Nephron progenitor cell (in vitro differentiated cells): ENCODE measurements at regions not wholly inside any gene's neighbourhood (a gene's known extent, or its start where the extent isn't known, plus 50 kb on each side); places are given as distances from the start of the nearest gene placed in this dataset.

Experiments used
- DNase-seq: peaks from one replicate; pipeline ENCODE4 v3.0.0; 2021
- H3K27ac Mint-ChIP-seq: 2 replicates; pipeline ENCODE4 v1.8.0; 2021; ENCODE audit warnings: mild to moderate bottlenecking, moderate library complexity, mixed read lengths
- H3K27me3 Mint-ChIP-seq: 2 replicates; pipeline ENCODE4 v1.8.0; 2021; ENCODE audit warnings: mild to moderate bottlenecking, low read depth, mixed read lengths; ENCODE audit not compliant: poor library complexity
- H3K36me3 Mint-ChIP-seq: 2 replicates; pipeline ENCODE4 v1.8.0; 2021; ENCODE audit warnings: low read depth, mixed read lengths
- H3K4me1 Mint-ChIP-seq: 2 replicates; pipeline ENCODE4 v1.8.0; 2021; ENCODE audit warnings: mixed read lengths
- H3K4me3 Mint-ChIP-seq: 2 replicates; pipeline ENCODE4 v1.8.0; 2021; ENCODE audit warnings: mild to moderate bottlenecking, moderate library complexity, mixed read lengths
- H3K9me3 Mint-ChIP-seq: 2 replicates; pipeline ENCODE4 v1.8.0; 2021; ENCODE audit warnings: mild to moderate bottlenecking, moderate library complexity, mixed read lengths
- TF ChIP-seq, protein P1 (sequence below): fragments of 200-600 bp; sonication (generic); IDR thresholded peaks from 2 replicates; pipeline ENCODE4 v1.5.0; 2021; ENCODE audit warnings: antibody characterized with exemption

DNA sequence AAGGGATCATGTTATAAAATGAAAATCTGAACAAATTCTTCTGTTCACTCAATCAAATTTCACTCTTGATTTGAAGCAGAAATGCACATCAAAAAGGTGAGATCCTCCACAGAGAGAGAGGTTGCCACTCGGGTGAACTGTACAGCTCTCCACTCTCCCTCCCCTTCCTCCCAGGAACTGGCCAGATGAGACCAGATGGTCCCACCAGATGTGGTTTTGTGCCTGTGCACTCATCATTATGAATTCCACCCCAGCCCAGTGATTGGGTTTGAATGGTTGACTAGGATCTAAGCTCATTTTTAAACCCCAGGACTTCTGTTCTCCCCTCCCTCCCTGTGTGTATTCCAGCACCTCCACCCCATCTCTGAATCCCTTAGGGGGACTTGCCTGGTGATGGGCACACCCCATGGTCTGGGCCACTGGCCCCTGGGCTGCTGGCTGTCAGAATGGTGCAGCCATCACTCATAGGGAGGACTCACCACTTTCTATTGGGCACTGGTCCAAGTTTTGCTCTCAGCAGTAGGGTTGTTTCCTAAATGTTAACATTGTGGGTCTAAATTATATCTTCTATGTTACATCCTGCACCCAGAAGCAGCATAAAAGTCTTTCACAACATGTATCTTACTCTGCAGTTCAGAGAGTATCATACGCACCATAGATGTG lies 393.1 kb downstream of the TNS3 start:
- Mint-ChIP-seq H3K27ac (no peak overlapping the region), H3K9me3 (no peaks in the 10 kb centered on the region), H3K4me3 (no peak overlapping the region), H3K4me1 (peaks cover 6% of the 10 kb centered on the region), H3K27me3 (peaks cover 15% of the 10 kb centered on the region), H3K36me3 (no peaks in the 10 kb centered on the region)
- TF ChIP-seq, protein P1, sequence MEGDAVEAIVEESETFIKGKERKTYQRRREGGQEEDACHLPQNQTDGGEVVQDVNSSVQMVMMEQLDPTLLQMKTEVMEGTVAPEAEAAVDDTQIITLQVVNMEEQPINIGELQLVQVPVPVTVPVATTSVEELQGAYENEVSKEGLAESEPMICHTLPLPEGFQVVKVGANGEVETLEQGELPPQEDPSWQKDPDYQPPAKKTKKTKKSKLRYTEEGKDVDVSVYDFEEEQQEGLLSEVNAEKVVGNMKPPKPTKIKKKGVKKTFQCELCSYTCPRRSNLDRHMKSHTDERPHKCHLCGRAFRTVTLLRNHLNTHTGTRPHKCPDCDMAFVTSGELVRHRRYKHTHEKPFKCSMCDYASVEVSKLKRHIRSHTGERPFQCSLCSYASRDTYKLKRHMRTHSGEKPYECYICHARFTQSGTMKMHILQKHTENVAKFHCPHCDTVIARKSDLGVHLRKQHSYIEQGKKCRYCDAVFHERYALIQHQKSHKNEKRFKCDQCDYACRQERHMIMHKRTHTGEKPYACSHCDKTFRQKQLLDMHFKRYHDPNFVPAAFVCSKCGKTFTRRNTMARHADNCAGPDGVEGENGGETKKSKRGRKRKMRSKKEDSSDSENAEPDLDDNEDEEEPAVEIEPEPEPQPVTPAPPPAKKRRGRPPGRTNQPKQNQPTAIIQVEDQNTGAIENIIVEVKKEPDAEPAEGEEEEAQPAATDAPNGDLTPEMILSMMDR: no peak
- DNase-seq: no peak

DNA sequence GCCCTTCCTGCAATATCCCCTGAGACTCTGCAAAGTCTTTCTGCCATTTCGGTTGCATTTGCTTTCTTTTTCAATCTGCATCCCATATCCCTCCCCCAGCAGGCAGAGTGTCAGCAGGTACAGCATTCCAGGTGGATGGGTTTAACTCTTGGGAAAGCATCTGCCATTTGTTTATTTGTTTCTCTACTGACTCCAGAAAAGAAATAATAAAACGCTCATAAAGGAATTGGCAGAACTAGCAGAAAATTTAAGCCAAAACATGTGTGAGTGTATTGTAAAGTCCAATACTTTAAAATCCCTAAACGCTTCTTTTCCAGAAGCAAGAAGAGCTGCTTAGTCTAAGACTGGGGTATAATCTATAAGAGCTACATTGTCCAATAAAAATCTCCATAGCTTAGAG lies 393.8 kb downstream of the TNS3 start:
- Mint-ChIP-seq H3K4me3 (no peak overlapping the region), H3K27me3 (peaks cover 15% of the 10 kb centered on the region)

DNA sequence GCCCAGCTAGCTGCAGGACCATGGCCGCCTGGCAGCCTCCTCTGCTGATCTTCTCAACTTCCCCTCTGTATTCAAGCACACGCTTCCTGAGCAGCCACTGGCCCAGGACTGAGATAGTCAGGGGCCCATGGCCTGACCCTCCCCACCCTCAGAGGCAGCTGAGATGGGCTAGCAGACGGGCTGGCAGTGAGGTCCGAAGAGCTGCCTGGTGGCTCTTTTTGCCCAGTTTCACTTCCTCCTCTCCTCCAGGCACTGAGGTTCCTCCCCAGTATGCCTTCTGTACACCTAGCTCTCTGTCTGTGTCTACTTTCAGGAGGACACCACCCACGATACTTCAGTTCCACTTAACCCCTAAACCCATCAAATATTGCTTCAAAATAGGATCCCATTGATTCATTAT lies 395.6 kb downstream of the TNS3 start:
- no peak overlapping the region for H3K27ac Mint-ChIP-seq

More for the DNA sequence above, 393.8 kb downstream of the TNS3 start:
- no peaks in the 10 kb centered on the region for H3K9me3 Mint-ChIP-seq
- H3K36me3 Mint-ChIP-seq: no peaks in the 10 kb centered on the region
- DNase-seq: no peak
- TF ChIP-seq, protein P1: no peak
- no peak overlapping the region for H3K27ac Mint-ChIP-seq
- peaks cover 9% of the 10 kb centered on the region for H3K4me1 Mint-ChIP-seq

DNA sequence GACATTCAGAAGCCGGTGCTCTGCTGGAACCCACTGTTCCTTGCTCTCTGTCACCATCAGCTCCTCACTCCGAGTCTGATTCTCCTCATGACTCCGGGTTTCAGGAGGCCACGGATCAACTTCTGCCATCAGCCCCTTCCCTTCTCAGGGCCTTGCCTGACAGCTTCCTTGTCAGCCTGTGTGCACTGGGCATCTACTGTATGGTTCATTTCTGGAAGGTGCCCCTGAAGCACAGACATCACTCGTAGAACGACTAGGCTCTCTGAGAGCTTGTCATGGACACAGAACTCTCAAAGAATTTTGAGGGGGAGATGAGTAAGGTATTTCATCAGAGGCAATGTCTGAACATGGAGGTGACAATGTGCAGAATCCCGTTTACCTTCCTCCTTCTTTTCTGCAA lies 396.1 kb downstream of the TNS3 start:
- Mint-ChIP-seq H3K4me1 (peaks cover 11% of the 10 kb centered on the region), H3K27ac (no peak overlapping the region), H3K4me3 (no peak overlapping the region), H3K9me3 (no peaks in the 10 kb centered on the region), H3K27me3 (peaks cover 15% of the 10 kb centered on the region), H3K36me3 (no peaks in the 10 kb centered on the region)
- TF ChIP-seq, protein P1: no peak
- no peak for DNase-seq

More for the DNA sequence above, 395.6 kb downstream of the TNS3 start:
- Mint-ChIP-seq H3K4me3 (no peak overlapping the region), H3K27me3 (peaks cover 11% of the 10 kb centered on the region), H3K4me1 (peaks cover 10% of the 10 kb centered on the region), H3K36me3 (no peaks in the 10 kb centered on the region), H3K9me3 (no peaks in the 10 kb centered on the region)
- no peak for DNase-seq
- TF ChIP-seq, protein P1: no peak

GRCh38 chr7:47185170-47185569 lies 396.7 kb downstream of the TNS3 start:
- TF ChIP-seq, protein P1: no peak
- Mint-ChIP-seq H3K27me3 (peaks cover 18% of the 10 kb centered on the region), H3K4me1 (peaks cover 12% of the 10 kb centered on the region), H3K4me3 (no peak overlapping the region), H3K9me3 (no peaks in the 10 kb centered on the region), H3K36me3 (no peaks in the 10 kb centered on the region), H3K27ac (no peak overlapping the region)
- DNase-seq: no peak
